Liver (tissue), 3 donors: ENCODE measurements at regions not wholly inside any gene's neighbourhood (a gene's known extent, or its start where the extent isn't known, plus 50 kb on each side); places are given as distances from the start of the nearest gene placed in this dataset.

Experiments used
- CTCF ChIP-seq: fragments of 150-350 bp; IDR thresholded peaks from 2 replicates; pipeline ENCODE4 v1.5.1; 2017; ENCODE audit warnings: improper control_type of control experiment, low read depth, low read length; ENCODE audit not compliant: missing input control
- FOXA1 ChIP-seq: IDR thresholded peaks from 2 replicates; pipeline ENCODE4 v1.6.1; 2016; ENCODE audit warnings: antibody characterized with exemption
- MAX ChIP-seq: IDR thresholded peaks from 2 replicates; pipeline ENCODE4 v1.6.1; 2016; ENCODE audit warnings: antibody characterized with exemption
- RAD21 ChIP-seq, 2 donors: IDR thresholded peaks; 2 replicates each; pipeline ENCODE4 v1.6.1; 2016; ENCODE audit warnings: antibody characterized with exemption in 2 of 2, mild to moderate bottlenecking in 2 of 2
- TAF1 ChIP-seq: conservative IDR thresholded peaks from 2 replicates; pipeline ENCODE4 v1.6.1; 2016; ENCODE audit warnings: antibody characterized with exemption, mild to moderate bottlenecking
- YY1 ChIP-seq: IDR thresholded peaks from 2 replicates; pipeline ENCODE4 v1.6.1; 2016; ENCODE audit warnings: antibody characterized with exemption, mild to moderate bottlenecking
- donor health status: healthy.
- donor health status: healthy.

GRCh38 chr7:34317039-34317438 lies 341.0 kb upstream of the NPSR1 start:
- no peak for TF ChIP-seq CTCF
- no peak for TF ChIP-seq YY1
- no peak for TF ChIP-seq TAF1
- no peak for TF ChIP-seq MAX
- no peak for TF ChIP-seq FOXA1
- TF ChIP-seq RAD21 (IDR thresholded peaks at IDR 0.05): no peak
